ENCODE measurements at regions not wholly inside any gene's neighbourhood (a gene's known extent, or its start where the extent isn't known, plus 50 kb on each side); places are given as distances from the start of the nearest gene placed in this dataset.

- H3K27ac ChIP-seq (ENCODE audit: low read length), result no peak overlapping the region
- no peak overlapping the region for H3K9ac ChIP-seq (ENCODE audit: low read depth, low read length)
- H3K4me3 ChIP-seq (ENCODE audit: low read length), result no peak overlapping the region
- H3K36me3 ChIP-seq (ENCODE audit: insufficient read depth, low read depth, low read length), result no peaks in the 10 kb centered on the region
- no peaks in the 10 kb centered on the region for H3K9me3 ChIP-seq (ENCODE audit: insufficient read depth, low read depth, low read length)
- no peaks in the 10 kb centered on the region for H3K4me1 ChIP-seq (ENCODE audit: insufficient read depth, low read length)
- H3K27me3 ChIP-seq (ENCODE audit: insufficient read depth, low read length), result no peaks in the 10 kb centered on the region
Observed at GRCh38 chr5:2626572-2626971, 124.9 kb downstream of the IRX2 start.

GRCh38 chr5:2622866-2623265, 128.6 kb downstream of the IRX2 start:
- H3K27me3 ChIP-seq (ENCODE audit: insufficient read depth, low read length), result no peaks in the 10 kb centered on the region
- no peak overlapping the region for H3K9ac ChIP-seq (ENCODE audit: low read depth, low read length)
- no peak overlapping the region for H3K27ac ChIP-seq (ENCODE audit: low read length)
- H3K9me3 ChIP-seq (ENCODE audit: insufficient read depth, low read depth, low read length), result no peaks in the 10 kb centered on the region
- H3K4me3 ChIP-seq (ENCODE audit: low read length), result no peak overlapping the region
- no peaks in the 10 kb centered on the region for H3K36me3 ChIP-seq (ENCODE audit: insufficient read depth, low read depth, low read length)
- no peaks in the 10 kb centered on the region for H3K4me1 ChIP-seq (ENCODE audit: insufficient read depth, low read length)

GRCh38 chr5:2621631-2622030, 129.8 kb downstream of the IRX2 start:
- H3K27ac ChIP-seq (ENCODE audit: low read length), result no peak overlapping the region
- no peak overlapping the region for H3K4me3 ChIP-seq (ENCODE audit: low read length)
- no peaks in the 10 kb centered on the region for H3K9me3 ChIP-seq (ENCODE audit: insufficient read depth, low read depth, low read length)
- no peak overlapping the region for H3K9ac ChIP-seq (ENCODE audit: low read depth, low read length)
- no peaks in the 10 kb centered on the region for H3K4me1 ChIP-seq (ENCODE audit: insufficient read depth, low read length)
- no peaks in the 10 kb centered on the region for H3K36me3 ChIP-seq (ENCODE audit: insufficient read depth, low read depth, low read length)
- H3K27me3 ChIP-seq (ENCODE audit: insufficient read depth, low read length), result no peaks in the 10 kb centered on the region

GRCh38 chr5:2619216-2619615, 132.3 kb downstream of the IRX2 start:
- no peak overlapping the region for H3K4me3 ChIP-seq (ENCODE audit: low read length)
- no peaks in the 10 kb centered on the region for H3K36me3 ChIP-seq (ENCODE audit: insufficient read depth, low read depth, low read length)
- peaks cover 6% of the 10 kb centered on the region for H3K9me3 ChIP-seq (ENCODE audit: insufficient read depth, low read depth, low read length)
- no peak overlapping the region for H3K9ac ChIP-seq (ENCODE audit: low read depth, low read length)
- no peaks in the 10 kb centered on the region for H3K27me3 ChIP-seq (ENCODE audit: insufficient read depth, low read length)
- H3K4me1 ChIP-seq (ENCODE audit: insufficient read depth, low read length), result no peaks in the 10 kb centered on the region
- no peak overlapping the region for H3K27ac ChIP-seq (ENCODE audit: low read length)

GRCh38 chr5:2617461-2617860, 134.0 kb downstream of the IRX2 start:
- Histone ChIP-seq H3K9me3 (ENCODE audit: insufficient read depth, low read depth, low read length) (peaks cover 6% of the 10 kb centered on the region), H3K4me1 (ENCODE audit: insufficient read depth, low read length) (no peaks in the 10 kb centered on the region)

GRCh38 chr5:2615917-2616316, 135.6 kb downstream of the IRX2 start:
- Histone ChIP-seq H3K36me3 (ENCODE audit: insufficient read depth, low read depth, low read length) (no peaks in the 10 kb centered on the region), H3K27me3 (ENCODE audit: insufficient read depth, low read length) (no peaks in the 10 kb centered on the region), H3K9ac (ENCODE audit: low read depth, low read length) (no peak overlapping the region), H3K27ac (ENCODE audit: low read length) (no peak overlapping the region), H3K4me3 (ENCODE audit: low read length) (no peak overlapping the region), H3K9me3 (ENCODE audit: insufficient read depth, low read depth, low read length) (peaks cover 6% of the 10 kb centered on the region), H3K4me1 (ENCODE audit: insufficient read depth, low read length) (no peaks in the 10 kb centered on the region)

More at GRCh38 chr5:2617461-2617860, 134.0 kb downstream of the IRX2 start:
- H3K4me3 ChIP-seq (ENCODE audit: low read length), result no peak overlapping the region
- no peaks in the 10 kb centered on the region for H3K27me3 ChIP-seq (ENCODE audit: insufficient read depth, low read length)
- no peaks in the 10 kb centered on the region for H3K36me3 ChIP-seq (ENCODE audit: insufficient read depth, low read depth, low read length)
- no peak overlapping the region for H3K9ac ChIP-seq (ENCODE audit: low read depth, low read length)
- H3K27ac ChIP-seq (ENCODE audit: low read length), result no peak overlapping the region

- Histone ChIP-seq H3K36me3 (ENCODE audit: insufficient read depth, low read depth, low read length) (no peaks in the 10 kb centered on the region), H3K27ac (ENCODE audit: low read length) (no peak overlapping the region), H3K27me3 (ENCODE audit: insufficient read depth, low read length) (no peaks in the 10 kb centered on the region), H3K9ac (ENCODE audit: low read depth, low read length) (no peak overlapping the region), H3K4me1 (ENCODE audit: insufficient read depth, low read length) (no peaks in the 10 kb centered on the region), H3K9me3 (ENCODE audit: insufficient read depth, low read depth, low read length) (peaks cover 6% of the 10 kb centered on the region), H3K4me3 (ENCODE audit: low read length) (no peak overlapping the region)
Observed at GRCh38 chr5:2614571-2614970, 136.9 kb downstream of the IRX2 start.

GRCh38 chr5:2611659-2612058, 139.8 kb downstream of the IRX2 start:
- no peaks in the 10 kb centered on the region for H3K27me3 ChIP-seq (ENCODE audit: insufficient read depth, low read length)
- H3K36me3 ChIP-seq (ENCODE audit: insufficient read depth, low read depth, low read length), result no peaks in the 10 kb centered on the region
- H3K4me3 ChIP-seq (ENCODE audit: low read length), result no peak overlapping the region
- no peak overlapping the region for H3K27ac ChIP-seq (ENCODE audit: low read length)
- H3K9ac ChIP-seq (ENCODE audit: low read depth, low read length), result no peak overlapping the region
- H3K9me3 ChIP-seq (ENCODE audit: insufficient read depth, low read depth, low read length), result peaks cover 6% of the 10 kb centered on the region
- no peaks in the 10 kb centered on the region for H3K4me1 ChIP-seq (ENCODE audit: insufficient read depth, low read length)

GRCh38 chr5:2610986-2611385, 140.5 kb downstream of the IRX2 start:
- Histone ChIP-seq H3K4me3 (ENCODE audit: low read length) (no peak overlapping the region), H3K36me3 (ENCODE audit: insufficient read depth, low read depth, low read length) (no peaks in the 10 kb centered on the region), H3K27ac (ENCODE audit: low read length) (no peak overlapping the region), H3K27me3 (ENCODE audit: insufficient read depth, low read length) (no peaks in the 10 kb centered on the region), H3K9me3 (ENCODE audit: insufficient read depth, low read depth, low read length) (peaks cover 3% of the 10 kb centered on the region), H3K9ac (ENCODE audit: low read depth, low read length) (no peak overlapping the region), H3K4me1 (ENCODE audit: insufficient read depth, low read length) (no peaks in the 10 kb centered on the region)

GRCh38 chr5:2608391-2608790, 143.1 kb downstream of the IRX2 start:
- Histone ChIP-seq H3K36me3 (ENCODE audit: insufficient read depth, low read depth, low read length) (no peaks in the 10 kb centered on the region), H3K4me1 (ENCODE audit: insufficient read depth, low read length) (no peaks in the 10 kb centered on the region), H3K27me3 (ENCODE audit: insufficient read depth, low read length) (no peaks in the 10 kb centered on the region), H3K4me3 (ENCODE audit: low read length) (no peak overlapping the region), H3K27ac (ENCODE audit: low read length) (no peak overlapping the region), H3K9me3 (ENCODE audit: insufficient read depth, low read depth, low read length) (no peaks in the 10 kb centered on the region), H3K9ac (ENCODE audit: low read depth, low read length) (no peak overlapping the region)

- no peaks in the 10 kb centered on the region for H3K36me3 ChIP-seq (ENCODE audit: insufficient read depth, low read depth, low read length)
- no peak overlapping the region for H3K9ac ChIP-seq (ENCODE audit: low read depth, low read length)
- H3K27ac ChIP-seq (ENCODE audit: low read length), result no peak overlapping the region
- H3K27me3 ChIP-seq (ENCODE audit: insufficient read depth, low read length), result no peaks in the 10 kb centered on the region
- no peak overlapping the region for H3K4me3 ChIP-seq (ENCODE audit: low read length)
- no peaks in the 10 kb centered on the region for H3K9me3 ChIP-seq (ENCODE audit: insufficient read depth, low read depth, low read length)
- H3K4me1 ChIP-seq (ENCODE audit: insufficient read depth, low read length), result no peaks in the 10 kb centered on the region
Observed at GRCh38 chr5:2607598-2607997, 143.9 kb downstream of the IRX2 start.

- Histone ChIP-seq H3K27ac (ENCODE audit: low read length) (no peak overlapping the region), H3K36me3 (ENCODE audit: insufficient read depth, low read depth, low read length) (no peaks in the 10 kb centered on the region), H3K27me3 (ENCODE audit: insufficient read depth, low read length) (no peaks in the 10 kb centered on the region), H3K4me1 (ENCODE audit: insufficient read depth, low read length) (no peaks in the 10 kb centered on the region), H3K4me3 (ENCODE audit: low read length) (no peak overlapping the region), H3K9ac (ENCODE audit: low read depth, low read length) (no peak overlapping the region), H3K9me3 (ENCODE audit: insufficient read depth, low read depth, low read length) (no peaks in the 10 kb centered on the region; the same call in 1 of the 2 replicates)
Observed at GRCh38 chr5:2603272-2603575, 148.3 kb downstream of the IRX2 start.

All from iPS-20b (cell line).